CD14-positive monocyte (primary cell): ENCODE measurements at regions not wholly inside any gene's neighbourhood (a gene's known extent, or its start where the extent isn't known, plus 50 kb on each side); places are given as distances from the start of the nearest gene placed in this dataset.

Source experiments
- DNase-seq, 3 donors: peaks; one replicate each; pipeline ENCODE4 v3.0.0-alpha.2; 2011 to 2022
- H2AFZ ChIP-seq: 2 replicates; pipeline ENCODE4 v1.6.0; 2012; ENCODE audit warnings: mild to moderate bottlenecking, low read depth, low read length, inconsistent platforms; ENCODE audit not compliant: insufficient read depth, poor library complexity, severe bottlenecking
- H3K27ac ChIP-seq, 2 donors: 1 replicate in 1 of 2; 2 replicates in 1 of 2; pipeline ENCODE4 v1.5.1; 2012 to 2013; ENCODE audit warnings: low read length in 2 of 2, control low read depth in 1 of 2, inconsistent platforms in 1 of 2, low read depth in 1 of 2, mild to moderate bottlenecking in 1 of 2
- H3K27me3 ChIP-seq, 2 donors: one replicate each; pipeline versions ENCODE4 v1.6.0 to v1.6.1; 2011 to 2013; ENCODE audit warnings: low read length in 2 of 2; ENCODE audit not compliant: control insufficient read depth in 2 of 2, insufficient read depth in 2 of 2
- H3K36me3 ChIP-seq, 2 donors: replicated peaks in 1 of 2; 1 replicate in 1 of 2; 2 replicates in 1 of 2; pipeline versions ENCODE4 v1.5.1 to v1.6.1; 2012 to 2013; ENCODE audit warnings: low read length in 2 of 2, control low read depth in 1 of 2, inconsistent platforms in 1 of 2, mild to moderate bottlenecking in 1 of 2; ENCODE audit not compliant: insufficient read depth in 2 of 2, control insufficient read depth in 1 of 2
- H3K4me1 ChIP-seq, 2 donors: 1 replicate in 1 of 2; 2 replicates in 1 of 2; pipeline versions ENCODE4 v1.5.1 to v1.6.1; 2012 to 2013; ENCODE audit warnings: low read length in 2 of 2, control low read depth in 1 of 2, inconsistent platforms in 1 of 2, mild to moderate bottlenecking in 1 of 2, moderate library complexity in 1 of 2; ENCODE audit not compliant: insufficient read depth in 2 of 2, control insufficient read depth in 1 of 2
- H3K4me2 ChIP-seq: replicated peaks from 2 replicates; pipeline ENCODE3; 2012; ENCODE audit warnings: low read length, moderate library complexity, mild to moderate bottlenecking; ENCODE audit not compliant: poor library complexity, severe bottlenecking; ENCODE audit errors: extremely low read depth
- H3K4me3 ChIP-seq, 3 experiments: fragments of 200-600 bp in 1 of 3; sonication (generic) in 1 of 3; replicated peaks in 1 of 3; 1 replicate in 2 of 3; 2 replicates in 1 of 3; pipeline ENCODE4 v1.5.1; 2011 to 2013; ENCODE audit warnings: low read length in 3 of 3, mild to moderate bottlenecking in 3 of 3, control low read depth in 2 of 3, low read depth in 2 of 3, inconsistent platforms in 1 of 3, moderate library complexity in 1 of 3
- H3K79me2 ChIP-seq: 2 replicates; pipeline ENCODE4 v1.6.0; 2012; ENCODE audit warnings: mild to moderate bottlenecking, control low read depth, inconsistent platforms, low read length, moderate library complexity; ENCODE audit not compliant: insufficient read depth
- H3K9ac ChIP-seq: 2 replicates; pipeline ENCODE4 v1.6.0; 2017; ENCODE audit warnings: low read length, mild to moderate bottlenecking; ENCODE audit not compliant: insufficient read depth, poor library complexity, severe bottlenecking
- H3K9me3 ChIP-seq, 2 donors: replicated peaks in 1 of 2; 1 replicate in 1 of 2; 2 replicates in 1 of 2; pipeline versions ENCODE4 v1.5.1 to v1.6.1; 2012 to 2013; ENCODE audit warnings: low read length in 2 of 2, control low read depth in 1 of 2; ENCODE audit not compliant: control insufficient read depth in 1 of 2, insufficient read depth in 1 of 2
- H4K20me1 ChIP-seq: 2 replicates; pipeline ENCODE4 v1.6.0; 2012; ENCODE audit warnings: mild to moderate bottlenecking, low read length, control low read depth, moderate library complexity; ENCODE audit not compliant: insufficient read depth
- H3K27ac Mint-ChIP-seq, 7 donors: one replicate each; pipeline ENCODE4 v1.8.0; 2020; ENCODE audit warnings: mild to moderate bottlenecking in 7 of 7, mixed read lengths in 7 of 7, moderate library complexity in 6 of 7, inconsistent platforms in 2 of 7
- H3K27me3 Mint-ChIP-seq, 3 donors: one replicate each; pipeline ENCODE4 v1.8.0; 2021 to 2022; ENCODE audit warnings: low read depth in 3 of 3, mild to moderate bottlenecking in 3 of 3, mixed read lengths in 3 of 3, moderate library complexity in 3 of 3, inconsistent platforms in 1 of 3
- H3K36me3 Mint-ChIP-seq, 2 donors: one replicate each; pipeline ENCODE4 v1.8.0; 2020; ENCODE audit warnings: mixed read lengths in 2 of 2, inconsistent platforms in 1 of 2, mild to moderate bottlenecking in 1 of 2
- H3K4me1 Mint-ChIP-seq: one replicate; pipeline ENCODE4 v1.8.0; 2020; ENCODE audit warnings: mild to moderate bottlenecking, mixed read lengths
- H3K4me3 Mint-ChIP-seq, 2 donors: one replicate each; pipeline ENCODE4 v1.8.0; 2020; ENCODE audit warnings: mild to moderate bottlenecking in 2 of 2, mixed read lengths in 2 of 2, moderate library complexity in 1 of 2
- H3K9me3 Mint-ChIP-seq, 7 donors: one replicate each; pipeline ENCODE4 v1.8.0; 2020 to 2022; ENCODE audit warnings: mixed read lengths in 7 of 7, mild to moderate bottlenecking in 6 of 7, moderate library complexity in 6 of 7, inconsistent platforms in 2 of 7
- CTCF ChIP-seq: fragments of 200-600 bp; IDR thresholded peaks from one replicate; pipeline ENCODE4 v1.8.0; 2022; ENCODE audit warnings: antibody characterized with exemption, mild to moderate bottlenecking
- whole genome bisulfite sequencing: methylation state at CpG from one replicate; pipeline ENCODE4 v1.1.5; 2013; ENCODE audit warnings: missing lambda C conversion rate; ENCODE audit not compliant: insufficient coverage; 5-methylcytosine and 5-hydroxymethylcytosine counted together
- intact Hi-C, 2 donors: fragments of 100-400 bp; cut with micrococcal nuclease; formaldehyde crosslinking; loops; one replicate each; pipeline versions ENCODE4 v1.15.0 to v1.15.1; 2023

DNA sequence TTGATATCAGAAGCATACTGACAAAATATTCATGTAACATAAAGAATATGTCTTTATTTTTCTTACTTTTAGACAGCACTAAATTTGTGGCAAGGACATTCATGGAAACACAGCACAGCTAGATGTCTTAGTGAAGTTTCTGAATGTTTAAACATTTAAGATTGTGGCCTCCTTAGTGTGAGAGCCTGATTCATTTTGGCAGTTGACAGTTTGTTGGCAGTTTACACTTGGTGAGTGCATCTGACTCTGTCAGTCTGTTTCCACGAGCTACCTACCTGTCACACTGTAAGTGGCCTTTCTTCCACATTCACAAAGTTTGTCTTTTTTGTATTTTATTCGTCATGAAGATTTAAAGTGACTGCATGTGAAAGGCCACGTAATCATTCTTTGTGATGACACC lies 436.8 kb downstream of the TUSC1 start:
- no peak overlapping the region for H3K4me3 ChIP-seq
- H3K27ac Mint-ChIP-seq = no peak overlapping the region
- peaks cover 0 to 4% of the 10 kb centered on the region in 2 donors for H3K9me3 ChIP-seq
- H3K4me1 ChIP-seq = no peaks in the 10 kb centered on the region
- TF ChIP-seq CTCF = no peak
- no peaks in the 10 kb centered on the region for H3K27me3 ChIP-seq
- H3K4me3 Mint-ChIP-seq = no peak overlapping the region
- intact Hi-C loops = no loop called here
- H3K27me3 Mint-ChIP-seq = no peaks in the 10 kb centered on the region
- no peaks in the 10 kb centered on the region for H3K36me3 Mint-ChIP-seq
- no peaks in the 10 kb centered on the region for H4K20me1 ChIP-seq
- H3K27ac ChIP-seq = no peak overlapping the region
- no peak for DNase-seq
- H3K4me2 ChIP-seq = no peak overlapping the region
- no peaks in the 10 kb centered on the region for H3K36me3 ChIP-seq
- H3K4me1 Mint-ChIP-seq = no peaks in the 10 kb centered on the region
- no peak overlapping the region for H2AFZ ChIP-seq
- no peak overlapping the region for H3K9ac ChIP-seq
- H3K79me2 ChIP-seq = no peaks in the 10 kb centered on the region
- no CpG with 5 or more reads among the region's 3 CpGs for WGBS
- peaks cover 0 to 10% (median 0%) of the 10 kb centered on the region in 7 donors for H3K9me3 Mint-ChIP-seq

- 85% methylated on average over 3 of the region's 8 CpGs for WGBS
- Histone ChIP-seq H3K36me3 (no peaks in the 10 kb centered on the region), H3K79me2 (no peaks in the 10 kb centered on the region), H2AFZ (no peak overlapping the region), H3K27ac (no peak overlapping the region), H3K9me3 (peaks cover 10 to 11% of the 10 kb centered on the region in 2 donors), H3K4me2 (no peak overlapping the region), H4K20me1 (no peaks in the 10 kb centered on the region), H3K4me3 (no peak overlapping the region), H3K9ac (no peak overlapping the region), H3K4me1 (no peaks in the 10 kb centered on the region), H3K27me3 (no peaks in the 10 kb centered on the region)
- no peak for DNase-seq
- no peaks in the 10 kb centered on the region for H3K4me1 Mint-ChIP-seq
- H3K27me3 Mint-ChIP-seq = no peaks in the 10 kb centered on the region
- intact Hi-C loops = no loop called here
- H3K9me3 Mint-ChIP-seq = peaks cover 0 to 20% (median 9%) of the 10 kb centered on the region in 7 donors
- TF ChIP-seq CTCF = no peak
- H3K36me3 Mint-ChIP-seq = no peaks in the 10 kb centered on the region
- H3K27ac Mint-ChIP-seq = no peak overlapping the region
- H3K4me3 Mint-ChIP-seq = no peak overlapping the region
These were observed 451.1 kb downstream of the TUSC1 start for GRCh38 chr9:25226901-25227686.
